T-cell (primary cell): ENCODE measurements at regions not wholly inside any gene's neighbourhood (a gene's known extent, or its start where the extent isn't known, plus 50 kb on each side); places are given as distances from the start of the nearest gene placed in this dataset.

Experiments
- ATAC-seq, 4 experiments: fragments of 200-7000 bp in 3 of 4; fragments of 150-1000 bp in 1 of 4; cut with Tn5 transposase; replicated peaks in 1 of 4; 1 replicate in 3 of 4; 2 replicates in 1 of 4; pipeline ENCODE4 v1.10.0; 2021; ENCODE audit warnings: moderate library complexity in 3 of 4, mild to moderate bottlenecking in 2 of 4, moderate number of reproducible peaks in 1 of 4
- CTCF ChIA-PET, 2 donors: fragments of 300-600 bp; sonication (Branson Sonifier 250); formaldehyde crosslinking; loops; one replicate each; lab custom pipeline; 2022; ENCODE audit warnings: antibody characterized with exemption in 2 of 2; lab: Charles Lee
- POLR2A ChIA-PET, 2 donors: fragments of 300-600 bp; sonication (Branson Sonifier 250); formaldehyde crosslinking; loops; one replicate each; lab custom pipeline; 2022; ENCODE audit warnings: antibody characterized with exemption in 2 of 2; lab: Charles Lee
- DNase-seq, 35 experiments: peaks; one replicate each; pipeline versions ENCODE4 v3.0.0 to v3.0.0-alpha.2; 2013 to 2023
- H3K27ac ChIP-seq: one replicate; pipeline ENCODE4 v1.5.1; 2013; ENCODE audit warnings: low read length
- H3K27me3 ChIP-seq, 2 experiments: replicated peaks in 1 of 2; 1 replicate in 1 of 2; 2 replicates in 1 of 2; pipeline versions ENCODE4 v1.6.1 to v1.7.0; 2013; ENCODE audit warnings: low read length in 1 of 2, mixed read lengths in 1 of 2; ENCODE audit not compliant: control insufficient read depth in 2 of 2, insufficient read depth in 2 of 2; ENCODE audit errors: extremely low read depth in 1 of 2
- H3K36me3 ChIP-seq, 2 donors: 1 replicate in 1 of 2; 2 replicates in 1 of 2; pipeline versions ENCODE4 v1.6.1 to v1.7.0; 2013; ENCODE audit warnings: low read length in 1 of 2; ENCODE audit not compliant: control insufficient read depth in 2 of 2, insufficient read depth in 1 of 2; ENCODE audit errors: extremely low read depth in 1 of 2
- H3K4me1 ChIP-seq, 2 experiments: 1 replicate in 1 of 2; 2 replicates in 1 of 2; pipeline versions ENCODE4 v1.6.1 to v1.7.0; 2013; ENCODE audit warnings: low read length in 2 of 2, mixed read lengths in 1 of 2; ENCODE audit not compliant: insufficient read depth in 2 of 2, control insufficient read depth in 1 of 2; ENCODE audit errors: extremely low read depth in 1 of 2
- H3K4me3 ChIP-seq, 2 donors: 1 replicate in 1 of 2; 2 replicates in 1 of 2; pipeline versions ENCODE4 v1.5.1 to v1.7.0; 2013; ENCODE audit warnings: mild to moderate bottlenecking in 2 of 2, low read length in 1 of 2, moderate library complexity in 1 of 2; ENCODE audit not compliant: control insufficient read depth in 1 of 2; ENCODE audit errors: extremely low read depth in 1 of 2
- H3K9me3 ChIP-seq: 2 replicates; pipeline ENCODE4 v1.7.0; 2013
- H3K27ac Mint-ChIP-seq, 2 donors: one replicate each; pipeline ENCODE4 v1.8.0; 2020 to 2021; ENCODE audit warnings: mild to moderate bottlenecking in 2 of 2, mixed read lengths in 2 of 2
- H3K27me3 Mint-ChIP-seq, 2 donors: one replicate each; pipeline ENCODE4 v1.8.0; 2021 to 2022; ENCODE audit warnings: mixed read lengths in 2 of 2
- H3K36me3 Mint-ChIP-seq: one replicate; pipeline ENCODE4 v1.8.0; 2021; ENCODE audit warnings: mixed read lengths
- H3K4me1 Mint-ChIP-seq, 3 donors: one replicate each; pipeline ENCODE4 v1.8.0; 2020 to 2022; ENCODE audit warnings: mixed read lengths in 3 of 3, mild to moderate bottlenecking in 1 of 3
- H3K4me3 Mint-ChIP-seq, 3 donors: one replicate each; pipeline ENCODE4 v1.8.0; 2020 to 2022; ENCODE audit warnings: mild to moderate bottlenecking in 3 of 3, mixed read lengths in 3 of 3, moderate library complexity in 3 of 3
- H3K9me3 Mint-ChIP-seq, 3 donors: one replicate each; pipeline ENCODE4 v1.8.0; 2020 to 2022; ENCODE audit warnings: mixed read lengths in 3 of 3
- WGBS: methylation state at CpG from one replicate; pipeline ENCODE4 v1.1.5; 2013; ENCODE audit warnings: missing lambda C conversion rate; ENCODE audit not compliant: insufficient coverage; 5-methylcytosine and 5-hydroxymethylcytosine counted together

DNA sequence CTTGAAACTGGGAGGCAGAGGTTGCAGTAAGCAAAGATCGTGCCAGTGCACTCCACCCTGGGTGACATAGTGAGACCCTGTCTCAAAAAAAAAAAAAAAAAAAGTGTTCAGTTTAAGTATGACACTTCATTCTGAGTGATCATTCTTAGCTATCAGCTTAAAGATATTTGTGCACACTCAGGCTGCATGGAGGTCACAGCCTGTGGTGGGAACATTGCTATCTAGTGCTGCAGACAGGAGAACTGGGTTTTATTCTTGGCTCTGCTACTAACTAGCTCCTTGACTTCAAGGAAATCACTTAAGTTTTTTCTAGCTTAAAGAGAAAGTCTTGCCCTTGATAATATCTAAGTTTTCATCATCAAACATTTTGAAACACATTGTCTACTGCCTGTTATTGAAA is 391.3 kb upstream of the CDH7 start:
- H3K27ac ChIP-seq = no peak overlapping the region
- H3K4me3 ChIP-seq = no peak overlapping the region
- Mint-ChIP-seq H3K4me3 (no peak overlapping the region), H3K36me3 (no peaks in the 10 kb centered on the region), H3K27ac (no peak overlapping the region), H3K4me1 (no peaks in the 10 kb centered on the region), H3K27me3 (no peaks in the 10 kb centered on the region), H3K9me3 (peaks cover 5 to 17% (median 6%) of the 10 kb centered on the region in 3 donors)
- ATAC-seq (no peak), DNase-seq (no peak)
- CTCF ChIA-PET = no interaction called here
- 50% methylated on average over 1 of the region's 1 CpG for WGBS
- no peaks in the 10 kb centered on the region for H3K9me3 ChIP-seq
- no peaks in the 10 kb centered on the region for H3K27me3 ChIP-seq
- no peaks in the 10 kb centered on the region for H3K36me3 ChIP-seq
- POLR2A ChIA-PET = no interaction called here
- no peaks in the 10 kb centered on the region for H3K4me1 ChIP-seq

DNA sequence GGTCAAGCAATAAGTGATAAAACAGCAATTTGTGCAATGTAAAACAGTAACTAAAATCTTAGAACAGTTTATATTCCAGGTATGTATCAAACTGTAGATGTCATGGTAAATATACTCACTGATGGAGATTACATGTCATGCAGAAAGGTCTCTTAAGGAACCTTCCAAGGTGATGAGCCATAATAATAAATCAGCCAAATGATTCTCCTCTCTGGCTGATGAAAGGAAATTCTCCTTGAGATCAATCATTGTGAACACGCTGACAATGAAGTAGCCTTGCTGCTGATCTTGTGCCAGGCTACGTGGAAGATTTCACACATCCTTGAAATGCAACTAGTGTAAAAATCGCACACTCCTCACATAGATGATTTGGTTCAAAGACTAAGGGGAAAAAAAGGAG is 392.5 kb upstream of the CDH7 start:
- ChIA-PET POLR2A (no interaction called here), CTCF (no interaction called here)
- no peaks in the 10 kb centered on the region for H3K4me1 Mint-ChIP-seq
- DNase-seq (no peak), ATAC-seq (no peak)
- H3K36me3 Mint-ChIP-seq = no peaks in the 10 kb centered on the region
- H3K27ac Mint-ChIP-seq = no peak overlapping the region
- WGBS = no CpG with 5 or more reads among the region's 3 CpGs
- no peak overlapping the region for H3K4me3 ChIP-seq
- no peaks in the 10 kb centered on the region for H3K36me3 ChIP-seq
- no peak overlapping the region for H3K27ac ChIP-seq
- peaks cover 4 to 13% (median 9%) of the 10 kb centered on the region in 3 donors for H3K9me3 Mint-ChIP-seq
- H3K4me1 ChIP-seq = no peaks in the 10 kb centered on the region
- no peaks in the 10 kb centered on the region for H3K27me3 Mint-ChIP-seq
- H3K4me3 Mint-ChIP-seq = no peak overlapping the region
- H3K9me3 ChIP-seq = no peaks in the 10 kb centered on the region
- H3K27me3 ChIP-seq = no peaks in the 10 kb centered on the region

DNA sequence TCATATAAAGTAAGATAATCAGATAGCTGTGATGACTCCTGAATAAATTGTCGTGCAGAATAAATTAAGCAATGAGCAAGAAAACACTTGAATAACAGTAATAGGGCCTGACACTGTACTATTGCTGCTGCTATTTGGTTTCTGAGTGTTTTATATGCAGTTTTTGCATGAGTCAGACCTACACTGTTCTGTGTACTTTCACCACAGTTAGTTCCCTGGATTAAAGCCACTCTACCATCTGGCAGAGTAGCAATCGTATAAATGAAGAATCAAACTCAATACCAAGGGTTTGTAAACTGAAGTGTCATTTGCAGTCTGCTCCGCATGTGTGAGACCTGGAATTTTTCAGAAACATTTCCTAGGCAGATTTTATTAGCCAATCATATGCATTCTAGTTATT is 398.6 kb upstream of the CDH7 start:
- no peak overlapping the region for H3K27ac ChIP-seq
- no peaks in the 10 kb centered on the region for H3K27me3 ChIP-seq
- DNase-seq (no peak), ATAC-seq (no peak)
- H3K4me1 Mint-ChIP-seq = no peaks in the 10 kb centered on the region
- no peaks in the 10 kb centered on the region for H3K36me3 ChIP-seq
- no peaks in the 10 kb centered on the region for H3K9me3 ChIP-seq
- H3K27ac Mint-ChIP-seq = no peak overlapping the region
- WGBS = no CpG with 5 or more reads among the region's 3 CpGs
- H3K4me3 ChIP-seq = no peak overlapping the region
- H3K36me3 Mint-ChIP-seq = no peaks in the 10 kb centered on the region
- H3K4me1 ChIP-seq = no peaks in the 10 kb centered on the region
- H3K9me3 Mint-ChIP-seq = peaks cover 3 to 10% (median 6%) of the 10 kb centered on the region in 3 donors
- POLR2A ChIA-PET = no interaction called here
- H3K27me3 Mint-ChIP-seq = no peaks in the 10 kb centered on the region
- CTCF ChIA-PET = no interaction called here
- H3K4me3 Mint-ChIP-seq = no peak overlapping the region

DNA sequence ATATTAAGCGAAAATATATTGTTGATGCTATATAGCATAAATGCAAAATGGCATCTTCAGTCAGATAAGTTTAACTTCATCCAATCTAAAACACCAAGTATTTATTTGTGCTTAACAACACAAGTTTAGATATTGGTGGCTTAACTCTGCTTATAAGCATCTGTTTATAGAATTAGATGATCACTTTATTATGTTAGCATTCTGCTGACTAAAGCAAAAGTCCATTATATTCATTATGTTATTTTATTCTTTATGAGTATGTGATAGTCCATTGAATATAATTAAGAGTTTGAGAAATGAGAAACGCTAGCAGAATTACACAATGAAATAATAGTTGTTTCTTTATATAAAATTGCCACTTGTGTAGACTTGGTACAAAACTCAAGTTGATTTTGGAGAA is 401.2 kb upstream of the CDH7 start:
- WGBS = no CpG with 5 or more reads among the region's 2 CpGs
- Histone ChIP-seq H3K9me3 (no peaks in the 10 kb centered on the region), H3K27me3 (no peaks in the 10 kb centered on the region), H3K4me1 (no peaks in the 10 kb centered on the region), H3K36me3 (no peaks in the 10 kb centered on the region), H3K4me3 (no peak overlapping the region), H3K27ac (no peak overlapping the region)
- H3K9me3 Mint-ChIP-seq = peaks cover 3 to 9% (median 5%) of the 10 kb centered on the region in 3 donors
- H3K27me3 Mint-ChIP-seq = no peaks in the 10 kb centered on the region
- H3K27ac Mint-ChIP-seq = no peak overlapping the region
- no peaks in the 10 kb centered on the region for H3K4me1 Mint-ChIP-seq
- ATAC-seq (no peak), DNase-seq (no peak)
- POLR2A ChIA-PET = no interaction called here
- CTCF ChIA-PET = no interaction called here
- H3K36me3 Mint-ChIP-seq = no peaks in the 10 kb centered on the region
- H3K4me3 Mint-ChIP-seq = no peak overlapping the region

DNA sequence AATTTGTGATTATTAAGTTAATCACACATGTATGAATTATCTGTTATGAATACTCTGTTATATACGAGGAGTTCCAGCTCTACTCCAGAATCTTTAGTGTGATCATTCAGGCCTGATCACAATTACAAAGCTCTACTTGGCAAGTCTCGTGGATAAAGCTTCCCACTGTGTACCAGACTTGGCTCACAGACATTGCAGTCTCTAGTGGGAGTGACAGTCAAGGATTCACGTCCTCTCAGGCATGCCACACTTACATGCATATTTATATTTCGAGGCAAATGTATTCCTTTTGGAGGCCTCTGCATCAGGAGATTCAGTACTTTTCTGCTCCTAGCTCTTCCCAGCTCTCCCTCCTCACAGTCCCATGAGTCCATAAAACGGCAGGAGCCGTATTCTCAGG is 403.4 kb upstream of the CDH7 start:
- H3K4me3 Mint-ChIP-seq = no peak overlapping the region
- DNase-seq (no peak), ATAC-seq (no peak)
- H3K27ac Mint-ChIP-seq = no peak overlapping the region
- Histone ChIP-seq H3K36me3 (no peaks in the 10 kb centered on the region), H3K9me3 (no peaks in the 10 kb centered on the region), H3K27ac (no peak overlapping the region), H3K27me3 (no peaks in the 10 kb centered on the region), H3K4me3 (no peak overlapping the region), H3K4me1 (no peaks in the 10 kb centered on the region)
- H3K9me3 Mint-ChIP-seq = peaks cover 0 to 8% (median 7%) of the 10 kb centered on the region in 3 donors
- H3K36me3 Mint-ChIP-seq = no peaks in the 10 kb centered on the region
- POLR2A ChIA-PET = no interaction called here
- no peaks in the 10 kb centered on the region for H3K4me1 Mint-ChIP-seq
- H3K27me3 Mint-ChIP-seq = no peaks in the 10 kb centered on the region
- CTCF ChIA-PET = no interaction called here
- WGBS = 75% methylated on average over 2 of the region's 6 CpGs

DNA sequence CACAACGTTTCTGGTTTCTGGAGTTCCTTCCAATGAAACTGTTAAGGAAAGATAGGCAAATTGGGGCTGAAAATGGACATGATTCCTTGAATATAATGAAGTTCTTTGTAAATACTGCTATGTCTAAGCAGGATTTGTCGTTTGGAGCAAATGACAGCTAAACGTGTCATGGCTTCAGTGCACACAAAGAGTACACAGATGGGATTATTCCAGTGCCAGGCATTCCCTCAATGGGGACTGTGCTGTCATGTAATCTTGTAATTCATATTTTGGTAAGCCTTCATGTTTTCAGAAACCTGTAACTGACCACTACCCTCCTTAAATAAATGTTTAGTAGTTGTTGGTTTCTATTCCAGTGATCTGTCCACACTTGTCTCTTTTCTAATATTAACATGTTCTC is 404.7 kb upstream of the CDH7 start:
- DNase-seq (no peak), ATAC-seq (no peak)
- Mint-ChIP-seq H3K27me3 (no peaks in the 10 kb centered on the region), H3K4me3 (no peak overlapping the region), H3K4me1 (no peaks in the 10 kb centered on the region), H3K27ac (no peak overlapping the region), H3K36me3 (no peaks in the 10 kb centered on the region), H3K9me3 (peaks cover 0 to 12% (median 8%) of the 10 kb centered on the region in 3 donors)
- WGBS = no CpG with 5 or more reads among the region's 3 CpGs
- H3K4me3 ChIP-seq = no peak overlapping the region
- no peak overlapping the region for H3K27ac ChIP-seq
- H3K27me3 ChIP-seq = no peaks in the 10 kb centered on the region
- H3K4me1 ChIP-seq = no peaks in the 10 kb centered on the region
- ChIA-PET CTCF (no interaction called here), POLR2A (no interaction called here)
- H3K9me3 ChIP-seq = no peaks in the 10 kb centered on the region
- H3K36me3 ChIP-seq = no peaks in the 10 kb centered on the region

DNA sequence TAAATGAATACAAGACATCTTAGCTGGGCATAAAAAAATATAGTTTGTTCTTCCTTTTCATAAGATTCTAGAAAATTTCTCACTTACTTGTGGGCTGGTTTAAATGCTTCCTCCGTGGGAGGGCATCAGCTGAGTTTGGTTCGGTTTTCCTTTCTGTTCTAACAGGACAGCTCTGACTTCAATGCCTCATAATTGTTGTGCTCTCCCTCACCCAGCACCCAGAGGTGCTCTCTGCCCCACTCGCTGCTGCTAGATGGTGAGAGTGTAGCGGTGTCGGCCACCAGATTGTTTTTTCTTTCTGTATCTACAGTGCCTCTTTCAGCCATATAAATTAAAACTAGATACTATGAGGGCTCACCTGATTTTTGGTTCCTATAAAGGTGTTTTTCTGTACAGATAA is 407.2 kb upstream of the CDH7 start:
- ChIA-PET CTCF (no interaction called here), POLR2A (no interaction called here)
- Mint-ChIP-seq H3K9me3 (peaks cover 0 to 12% (median 8%) of the 10 kb centered on the region in 3 donors), H3K4me1 (no peaks in the 10 kb centered on the region), H3K27ac (no peak overlapping the region), H3K4me3 (no peak overlapping the region), H3K36me3 (no peaks in the 10 kb centered on the region), H3K27me3 (no peaks in the 10 kb centered on the region)
- ATAC-seq (no peak), DNase-seq (no peak)
- H3K27ac ChIP-seq = no peak overlapping the region
- no peaks in the 10 kb centered on the region for H3K27me3 ChIP-seq
- WGBS = no CpG with 5 or more reads among the region's 5 CpGs
- H3K4me1 ChIP-seq = no peaks in the 10 kb centered on the region
- no peaks in the 10 kb centered on the region for H3K9me3 ChIP-seq
- H3K4me3 ChIP-seq = no peak overlapping the region
- no peaks in the 10 kb centered on the region for H3K36me3 ChIP-seq
